Medulla oblongata (tissue), 1 donor: ENCODE measurements at regions not wholly inside any gene's neighbourhood (a gene's known extent, or its start where the extent isn't known, plus 50 kb on each side); places are given as distances from the start of the nearest gene placed in this dataset.
"Not testable (repeated sequence)": the region's sequence is repeated elsewhere in the genome, so short reads cannot be mapped to it uniquely, and the experiment has no call there.

Experiments used
- DNase-seq: peaks from one replicate; pipeline ENCODE4 v3.0.0-alpha.2; 2015; ENCODE audit errors: extremely low spot score

- DNase-seq = no peak
Observed at GRCh38 chr4:149986917-149987316, 91.3 kb upstream of the DCLK2 start.

GRCh38 chr4:149987330-149988086 lies 90.7 kb upstream of the DCLK2 start:
- peak; percentile 14 for DNase-seq

- DNase-seq = no peak
Observed at GRCh38 chr4:149988087-149988410, 90.2 kb upstream of the DCLK2 start.

- DNase-seq = no peak
Observed at GRCh38 chr4:149993030-149993429, 85.2 kb upstream of the DCLK2 start.

GRCh38 chr4:149995134-149995756 lies 83.0 kb upstream of the DCLK2 start:
- no peak for DNase-seq

GRCh38 chr4:149997881-149998421 lies 80.3 kb upstream of the DCLK2 start:
- no peak for DNase-seq

- DNase-seq = peak; percentile 86
Observed at GRCh38 chr4:149999485-150000074, 78.7 kb upstream of the DCLK2 start.

GRCh38 chr4:150001815-150002214 lies 76.4 kb upstream of the DCLK2 start:
- no peak for DNase-seq

GRCh38 chr4:150002561-150002960 lies 75.7 kb upstream of the DCLK2 start:
- no peak for DNase-seq

- peak; percentile 19 for DNase-seq
Observed at GRCh38 chr4:150004481-150004880, 73.8 kb upstream of the DCLK2 start.

- no peak for DNase-seq
Observed at GRCh38 chr4:150005537-150005936, 72.7 kb upstream of the DCLK2 start.

- DNase-seq = peak; percentile 26
Observed at GRCh38 chr4:150006197-150006596, 72.0 kb upstream of the DCLK2 start.

- no peak for DNase-seq
Observed at GRCh38 chr4:150007512-150007911, 70.7 kb upstream of the DCLK2 start.

- DNase-seq = no peak
Observed at GRCh38 chr4:150008546-150008945, 69.7 kb upstream of the DCLK2 start.

GRCh38 chr4:150009533-150009932 lies 68.7 kb upstream of the DCLK2 start:
- no peak for DNase-seq

- peak; percentile 64 for DNase-seq
Observed at GRCh38 chr4:150010525-150011126, 67.6 kb upstream of the DCLK2 start.

- no peak for DNase-seq
Observed at GRCh38 chr4:150012851-150013360, 65.3 kb upstream of the DCLK2 start.

- DNase-seq = not testable (repeated sequence)
Observed at GRCh38 chr4:150015910-150016309, 62.3 kb upstream of the DCLK2 start.

- DNase-seq = not testable (repeated sequence)
Observed at GRCh38 chr4:150016621-150017020, 61.6 kb upstream of the DCLK2 start.

GRCh38 chr4:150018257-150018656 lies 60.0 kb upstream of the DCLK2 start:
- no peak for DNase-seq

GRCh38 chr4:150021483-150021882 lies 56.8 kb upstream of the DCLK2 start:
- DNase-seq = no peak

- DNase-seq = no peak
Observed at GRCh38 chr4:150023489-150023888, 54.8 kb upstream of the DCLK2 start.
